ENCODE measurements at regions not wholly inside any gene's neighbourhood (a gene's known extent, or its start where the extent isn't known, plus 50 kb on each side); places are given as distances from the start of the nearest gene placed in this dataset.
"Not testable (repeated sequence)": the region's sequence is repeated elsewhere in the genome, so short reads cannot be mapped to it uniquely, and the experiment has no call there.

- DNase-seq, result no peak
Observed at GRCh38 chr1:73218995-73219546, 936.7 kb upstream of the NEGR1 start.

- DNase-seq, result no peak
Observed at GRCh38 chr1:73205294-73205973, 923.1 kb upstream of the NEGR1 start.

- no peak for DNase-seq
Observed at GRCh38 chr1:73197972-73198371, 915.6 kb upstream of the NEGR1 start.

GRCh38 chr1:73194965-73195364 lies 912.6 kb upstream of the NEGR1 start:
- DNase-seq, result no peak

DNA sequence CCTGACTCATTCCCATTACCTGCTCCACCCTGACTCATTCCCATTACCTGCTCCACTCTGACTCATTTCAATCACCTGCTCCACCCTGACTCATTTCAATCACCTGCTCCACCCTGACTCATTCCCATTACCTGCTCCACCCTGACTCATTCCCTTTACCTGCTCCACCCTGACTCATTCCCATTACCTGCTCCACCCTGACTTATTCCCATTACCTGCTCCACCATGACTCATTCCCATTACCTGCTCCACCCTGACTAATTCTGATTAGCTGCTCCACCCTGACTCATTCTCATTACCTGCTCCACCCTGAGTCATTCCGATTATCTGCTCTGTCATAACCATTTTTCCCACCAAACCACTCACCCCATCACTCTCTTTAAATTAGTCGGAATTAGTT lies 901.2 kb upstream of the NEGR1 start:
- DNase-seq, result not testable (repeated sequence)

DNA sequence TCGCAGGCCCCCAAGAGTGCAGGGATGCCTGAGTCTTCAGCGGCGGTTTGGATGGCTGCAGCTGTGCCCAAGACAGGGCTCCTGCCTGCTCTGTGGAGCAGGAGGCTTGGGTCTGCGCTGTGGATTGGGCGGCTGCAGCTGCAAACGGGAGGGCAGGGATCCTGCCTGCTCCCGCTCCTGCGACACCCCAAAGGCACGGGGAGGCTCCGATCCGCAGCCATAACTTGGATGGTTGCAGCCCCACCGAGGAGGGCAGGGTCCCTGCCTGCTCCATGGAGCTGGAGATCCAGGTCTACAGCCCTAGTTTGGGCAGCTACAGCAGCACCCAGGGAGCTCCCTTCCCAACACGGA lies 898.8 kb upstream of the NEGR1 start:
- DNase-seq, result no peak

GRCh38 chr1:73180397-73181189 lies 898.3 kb upstream of the NEGR1 start:
- no peak for DNase-seq

DNA sequence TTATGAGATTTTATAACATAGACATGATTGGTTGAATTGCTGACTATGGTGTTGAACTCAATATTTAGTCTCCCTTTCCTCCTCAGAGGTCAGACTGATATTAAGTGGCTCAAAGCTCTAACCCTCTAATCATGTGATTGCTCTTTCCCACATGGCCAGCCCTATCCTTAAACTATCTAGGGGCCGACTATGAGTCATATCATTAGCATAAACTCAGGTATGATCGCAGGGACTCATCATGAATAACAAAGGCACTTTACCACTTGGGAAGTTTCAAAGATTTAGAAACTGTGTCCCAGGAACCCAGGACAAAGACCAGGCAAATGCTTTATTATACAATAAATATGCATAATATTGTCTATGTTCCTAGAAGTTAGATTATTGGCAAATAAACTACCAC lies 894.6 kb upstream of the NEGR1 start:
- no peak for DNase-seq

DNA sequence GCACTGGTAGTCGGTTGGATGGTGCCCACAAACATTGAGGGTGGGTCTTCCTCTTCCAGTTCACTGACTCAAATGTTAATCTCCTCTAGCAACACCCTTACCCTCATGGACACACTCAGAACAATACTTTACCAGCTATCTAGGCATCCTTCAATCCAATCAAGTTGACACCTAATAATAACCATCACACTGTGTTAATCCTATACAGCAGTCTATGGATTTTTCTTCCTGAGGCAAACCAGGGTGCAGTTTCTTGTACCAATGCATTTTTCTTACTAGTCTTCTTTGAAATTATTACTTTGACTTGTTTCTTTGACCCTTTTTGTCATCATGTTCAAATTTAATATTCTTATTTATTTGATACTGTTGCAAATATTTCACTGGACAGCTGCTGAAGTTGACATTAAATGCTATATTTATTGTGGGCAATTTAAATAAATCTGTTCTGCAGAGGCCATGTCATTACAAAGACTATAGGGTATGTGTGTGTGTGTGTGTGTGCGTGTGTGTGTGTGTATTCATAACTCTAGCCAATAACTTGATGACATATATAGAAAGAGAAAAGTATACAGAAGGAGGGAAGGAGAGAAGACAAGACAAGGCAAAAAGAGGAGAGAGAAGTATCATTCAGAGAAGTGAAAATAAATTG lies 884.8 kb upstream of the NEGR1 start:
- DNase-seq, result no peak

GRCh38 chr1:73162564-73162963 lies 880.2 kb upstream of the NEGR1 start:
- DNase-seq, result no peak

DNA sequence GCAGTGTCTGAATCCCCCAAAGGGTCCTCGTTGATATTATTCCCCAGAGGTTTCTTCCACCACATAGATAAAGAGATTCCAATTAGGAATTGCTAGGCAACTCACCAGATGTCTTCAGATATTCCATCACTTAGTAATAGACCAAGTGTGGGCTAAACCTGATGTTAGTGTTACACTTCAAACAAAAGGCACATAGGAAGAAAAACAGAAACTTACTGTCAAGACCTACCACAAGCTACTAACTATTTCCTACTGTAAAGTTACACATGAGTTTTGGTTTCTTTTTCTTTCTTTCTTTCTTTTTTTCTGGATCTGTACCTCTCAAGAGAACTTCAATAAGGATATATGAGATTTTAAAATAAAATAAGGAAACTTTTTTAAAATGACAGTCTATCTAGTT lies 879.1 kb upstream of the NEGR1 start:
- no peak for DNase-seq

GRCh38 chr1:73160759-73161158 lies 878.4 kb upstream of the NEGR1 start:
- no peak for DNase-seq

DNA sequence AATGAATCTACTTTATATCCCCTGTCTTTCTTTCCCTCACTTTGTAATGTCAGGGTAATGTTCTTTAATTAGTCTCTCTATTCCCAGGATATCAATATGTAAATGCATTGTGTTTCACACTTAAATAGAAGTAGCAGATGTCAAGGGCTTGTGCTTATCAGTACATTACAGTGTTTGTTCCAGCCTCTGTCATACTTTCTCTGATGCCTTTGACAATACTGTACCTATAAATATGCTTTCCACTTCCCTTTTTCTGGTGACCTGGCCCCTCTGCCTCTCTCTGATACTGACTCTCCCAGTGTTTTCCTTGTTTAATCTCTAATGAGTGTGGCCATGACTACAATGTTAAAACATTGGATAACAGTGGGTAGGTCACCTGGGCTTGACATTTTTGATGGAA lies 862.0 kb upstream of the NEGR1 start:
- DNase-seq, result no peak

- DNase-seq, result no peak
Observed at GRCh38 chr1:73136975-73137374, 854.6 kb upstream of the NEGR1 start.

DNA sequence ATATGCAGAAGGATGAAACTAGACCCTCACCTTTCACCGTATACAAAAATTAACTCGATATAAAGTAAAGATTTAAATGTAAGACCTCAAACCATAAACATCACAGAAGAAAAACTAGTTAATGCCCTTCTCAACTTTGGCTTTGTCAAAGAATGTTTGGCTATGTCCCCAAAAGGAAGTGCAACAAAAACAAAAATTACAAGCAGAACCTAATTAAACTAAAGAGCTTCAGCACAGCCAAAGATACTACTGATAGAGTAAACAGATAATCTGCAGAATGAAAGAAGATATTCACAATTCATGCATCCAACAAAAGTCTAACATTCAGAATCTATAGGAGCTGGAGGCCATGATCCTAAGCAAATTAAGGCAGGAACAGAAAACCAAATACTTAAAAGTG lies 824.6 kb upstream of the NEGR1 start:
- DNase-seq, result no peak

GRCh38 chr1:73105755-73106154 lies 823.4 kb upstream of the NEGR1 start:
- DNase-seq, result no peak

- DNase-seq, result no peak
Observed at GRCh38 chr1:73104749-73105148, 822.4 kb upstream of the NEGR1 start.

DNA sequence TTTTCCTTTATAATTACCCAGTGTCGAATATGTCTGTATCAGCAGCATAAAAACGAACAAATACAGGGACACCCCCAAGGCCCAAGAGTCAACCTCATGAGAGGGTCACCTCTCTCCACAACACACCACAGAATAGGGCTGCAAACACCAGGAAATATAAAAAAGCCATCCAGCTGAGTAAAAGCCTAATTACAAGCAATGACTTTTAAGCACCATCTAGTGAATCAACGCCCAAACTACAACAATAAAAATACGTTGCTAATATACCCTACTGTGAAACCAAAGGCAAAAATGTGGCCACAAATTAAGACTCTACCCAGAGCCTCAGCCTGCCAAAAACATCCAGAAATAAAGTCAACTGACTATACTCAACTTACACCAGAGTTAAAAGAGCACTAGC lies 817.9 kb upstream of the NEGR1 start:
- DNase-seq, result no peak

- DNase-seq, result no peak
Observed at GRCh38 chr1:73097917-73098316, 815.6 kb upstream of the NEGR1 start.

GRCh38 chr1:73096841-73097240 lies 814.5 kb upstream of the NEGR1 start:
- DNase-seq, result no peak

GRCh38 chr1:73092383-73092782 lies 810.0 kb upstream of the NEGR1 start:
- no peak for DNase-seq

DNA sequence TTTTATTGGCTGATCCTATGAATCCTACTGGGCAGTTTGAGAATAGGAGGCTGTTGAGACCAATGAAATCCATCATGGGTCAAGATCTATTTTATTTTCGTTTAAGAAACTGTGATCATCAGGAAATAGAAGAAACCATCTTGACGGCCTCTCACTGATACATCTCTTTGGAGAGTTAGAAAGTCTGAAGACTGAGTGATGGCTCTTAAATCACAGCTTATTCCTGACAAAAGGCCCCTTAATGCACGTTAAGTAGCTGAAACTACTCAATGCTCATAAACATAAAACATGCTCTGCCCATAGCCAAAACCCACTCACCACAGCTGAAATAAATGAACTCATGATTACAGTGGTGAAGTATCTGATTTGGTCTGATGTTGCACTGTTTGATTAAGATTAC lies 784.5 kb upstream of the NEGR1 start:
- DNase-seq, result no peak

Data from renal pelvis (tissue), 1 donor.